NCI-H1092 treated with DMSO at 0.1 percent for 48 hours (cell line): ENCODE measurements at regions not wholly inside any gene's neighbourhood (a gene's known extent, or its start where the extent isn't known, plus 50 kb on each side); places are given as distances from the start of the nearest gene placed in this dataset.
A peak's percentile ranks its signal among the peaks of the same experiment; 100 is the strongest.

Experiments used
- DNase-seq: peaks from one replicate; lab custom pipeline; 2025; lab: John Stamatoyannopoulos, UW

GRCh38 chr12:5195691-5196090 lies 152.0 kb downstream of the KCNA5 start:
- no peak for DNase-seq

DNA sequence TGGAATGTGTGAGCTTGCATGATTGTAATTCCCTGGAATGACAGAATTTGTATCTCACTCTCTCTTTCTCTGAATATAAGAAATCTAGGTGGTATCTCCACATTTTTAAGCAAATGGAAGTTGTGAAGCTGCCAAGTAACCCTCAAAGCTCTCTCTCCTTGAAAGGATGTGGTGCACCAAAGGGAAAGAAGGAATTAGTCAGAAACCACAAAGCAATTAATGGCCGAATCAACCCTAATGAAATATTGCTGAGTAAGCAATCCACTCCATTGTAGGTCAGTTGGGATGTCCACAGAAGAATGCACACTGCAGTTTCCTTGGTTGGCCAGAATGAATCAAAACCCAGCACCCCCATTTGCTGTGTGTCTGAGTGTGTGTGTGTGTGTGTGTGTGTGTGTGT lies 153.5 kb downstream of the KCNA5 start:
- DNase-seq: no peak

DNA sequence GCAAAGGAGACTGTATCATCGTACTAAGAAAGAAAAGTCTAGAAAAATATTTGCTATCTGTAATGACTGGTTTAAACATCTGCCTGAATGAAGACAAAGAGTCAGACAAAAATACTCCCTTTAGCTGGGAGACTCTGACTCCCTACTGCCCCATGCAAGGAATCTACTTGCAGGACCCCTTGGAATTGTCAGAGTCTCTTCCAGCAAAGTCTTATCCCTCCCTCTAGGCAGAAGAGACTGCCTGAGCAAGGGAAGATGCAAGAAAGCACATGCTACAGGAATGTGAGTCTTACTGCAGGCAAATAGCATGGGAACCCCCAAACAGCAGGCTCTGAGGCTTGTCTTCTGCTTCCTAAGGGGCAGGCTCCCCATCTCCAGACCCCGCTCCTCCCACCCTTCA lies 154.0 kb downstream of the KCNA5 start:
- no peak for DNase-seq

- DNase-seq: peak; percentile 55
These were observed 156.8 kb downstream of the KCNA5 start for GRCh38 chr12:5200278-5201087.

GRCh38 chr12:5201554-5202218 lies 158.0 kb downstream of the KCNA5 start:
- no peak for DNase-seq

GRCh38 chr12:5203274-5203673 lies 159.6 kb downstream of the KCNA5 start:
- DNase-seq: no peak

DNA sequence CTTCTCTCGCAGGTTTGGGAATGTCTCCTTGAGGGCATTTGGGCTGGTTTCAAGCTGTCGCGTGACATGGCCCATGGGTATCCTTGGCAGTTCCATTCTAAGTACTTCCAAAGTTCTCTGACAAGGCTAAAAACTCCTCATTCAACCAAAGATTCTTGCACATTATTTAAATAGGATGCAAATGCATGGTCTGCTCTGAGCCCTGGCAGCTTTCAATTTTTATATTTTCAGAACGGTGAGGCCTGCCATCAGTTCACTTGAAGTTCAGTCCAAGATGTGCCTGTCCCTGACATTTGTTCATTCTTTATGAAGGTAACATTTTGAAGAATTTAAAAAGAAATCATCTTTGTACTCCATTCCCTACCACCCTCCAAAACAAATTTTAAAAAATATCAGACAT lies 160.0 kb downstream of the KCNA5 start:
- DNase-seq: no peak

DNA sequence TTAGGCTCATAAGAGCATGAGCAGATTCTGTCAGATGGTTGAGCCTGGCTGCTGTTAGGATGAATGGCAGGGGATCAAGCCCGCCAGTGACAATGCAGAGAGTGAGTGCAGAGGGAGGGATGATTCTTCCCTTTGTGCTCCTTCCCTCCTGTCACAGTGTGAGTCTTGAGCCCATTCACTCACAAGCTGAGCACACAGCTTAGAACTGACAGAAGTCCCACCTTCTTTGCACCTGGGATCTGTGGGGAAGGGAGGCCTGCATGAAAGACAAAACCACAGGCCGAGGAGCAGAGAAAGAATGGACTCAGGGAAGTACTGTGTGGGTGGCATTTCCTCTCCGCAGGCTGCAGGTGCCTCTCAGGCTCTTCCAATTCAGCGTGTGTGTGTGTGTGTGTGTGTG lies 160.6 kb downstream of the KCNA5 start:
- DNase-seq: no peak

GRCh38 chr12:5204831-5205230 lies 161.2 kb downstream of the KCNA5 start:
- DNase-seq: no peak

GRCh38 chr12:5206401-5207175 lies 162.9 kb downstream of the KCNA5 start:
- no peak for DNase-seq

GRCh38 chr12:5210179-5210922 lies 166.7 kb downstream of the KCNA5 start:
- no peak for DNase-seq

GRCh38 chr12:5210923-5211290 lies 167.2 kb downstream of the KCNA5 start:
- no peak for DNase-seq

DNA sequence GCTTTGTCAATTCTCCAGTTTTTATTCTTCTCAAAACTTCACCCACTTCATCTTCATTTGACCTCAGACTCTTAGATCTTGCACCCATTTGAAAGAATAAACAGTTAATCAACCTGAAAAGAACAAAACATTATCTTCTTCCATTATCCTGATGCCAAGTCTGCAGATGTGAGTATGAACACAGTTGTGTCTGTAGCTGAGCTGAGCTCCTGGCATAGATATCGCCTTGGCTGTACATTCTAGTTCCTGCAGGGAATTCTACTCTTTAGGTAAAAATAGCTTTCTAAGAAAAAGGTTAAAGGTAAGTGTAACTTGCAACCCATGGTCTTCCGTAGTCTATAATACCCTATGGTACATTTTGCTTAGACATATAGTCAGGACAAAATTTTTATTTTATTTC lies 169.7 kb downstream of the KCNA5 start:
- no peak for DNase-seq

- DNase-seq: no peak
These were observed 170.3 kb downstream of the KCNA5 start for GRCh38 chr12:5213990-5214389.

DNA sequence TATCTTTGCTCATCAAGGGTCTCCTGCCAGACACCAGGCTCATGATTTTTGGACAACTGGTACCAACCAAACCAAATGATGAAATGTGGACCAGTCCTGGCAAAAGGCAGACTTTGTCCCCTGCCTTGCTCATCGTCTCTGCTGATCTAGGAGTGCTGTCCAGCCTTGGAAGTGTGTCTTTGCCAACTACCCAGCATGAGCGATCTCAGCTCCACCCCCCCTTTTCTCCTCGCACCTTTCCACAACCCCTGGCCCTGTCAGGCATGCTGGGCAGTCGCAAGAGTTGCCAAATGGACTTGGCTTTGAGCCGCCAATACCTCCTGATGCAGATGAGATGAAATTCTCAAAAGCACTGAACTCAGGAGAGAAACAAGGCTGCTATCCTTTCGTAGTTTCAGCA lies 174.3 kb downstream of the KCNA5 start:
- DNase-seq: no peak

GRCh38 chr12:5220099-5220498 lies 176.4 kb downstream of the KCNA5 start:
- no peak for DNase-seq

- no peak for DNase-seq
These were observed 177.2 kb downstream of the KCNA5 start for GRCh38 chr12:5220835-5221234.

DNA sequence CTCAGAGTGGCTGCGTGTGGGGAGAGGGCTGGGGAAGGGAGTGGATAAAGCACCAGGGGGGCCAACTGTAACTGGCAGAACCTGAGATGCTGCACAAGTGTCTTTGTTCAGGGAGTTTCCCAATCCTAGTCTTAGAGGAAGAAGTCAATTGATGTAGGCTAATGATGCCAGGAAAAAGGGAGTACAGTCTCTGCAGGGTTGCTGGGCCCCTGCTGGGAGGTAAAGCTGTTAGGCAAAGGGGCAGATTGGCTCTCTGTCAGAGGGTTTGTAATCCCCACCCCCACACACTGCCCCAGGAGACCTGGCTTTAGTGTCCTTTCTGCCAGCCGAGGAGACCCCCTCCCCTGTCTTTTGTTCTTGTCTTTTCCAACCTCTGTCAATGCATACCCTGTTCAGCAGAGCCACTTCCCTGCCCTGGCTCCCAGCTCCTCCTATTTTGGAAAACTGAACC lies 178.4 kb downstream of the KCNA5 start:
- DNase-seq: peak; percentile 26

DNA sequence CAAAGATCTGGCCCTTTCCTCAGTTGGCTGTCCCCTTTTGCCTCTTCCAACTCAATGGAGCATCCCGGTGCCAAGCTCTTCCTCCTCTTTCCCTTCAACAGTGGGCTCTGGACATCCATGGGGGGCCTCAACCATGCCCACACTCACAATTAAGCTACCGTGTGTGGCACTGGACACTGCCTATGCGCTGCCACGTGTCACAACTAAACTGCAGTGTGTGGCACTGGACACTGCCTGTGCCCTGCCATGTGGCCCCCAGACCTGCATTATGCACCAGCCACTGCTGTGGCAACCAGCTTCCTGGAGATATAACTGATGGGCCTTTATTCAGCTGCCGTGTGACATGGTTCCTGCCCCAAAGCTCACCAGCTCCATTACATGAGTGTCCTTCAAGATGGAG lies 179.1 kb downstream of the KCNA5 start:
- DNase-seq: no peak

DNA sequence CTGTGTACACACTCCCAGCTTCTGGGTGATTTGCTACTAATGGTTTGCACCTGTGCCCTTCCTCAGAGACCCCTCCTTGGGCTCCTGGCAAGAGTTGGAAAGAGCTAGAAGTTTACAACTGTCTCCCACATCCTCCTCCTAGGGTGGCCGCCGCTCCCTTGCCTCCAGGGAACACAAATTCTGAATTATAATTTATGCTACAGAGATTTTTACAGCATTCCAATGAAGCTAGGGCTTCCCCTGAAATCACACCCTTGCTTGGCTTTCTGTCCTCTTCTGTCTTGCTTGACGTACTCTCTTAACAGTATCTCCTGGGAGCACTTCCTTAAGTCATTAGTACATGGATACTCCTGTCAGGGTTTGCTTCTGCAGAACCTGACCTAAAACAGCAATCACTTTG lies 180.2 kb downstream of the KCNA5 start:
- no peak for DNase-seq

- no peak for DNase-seq
These were observed 182.9 kb downstream of the KCNA5 start for GRCh38 chr12:5226581-5226980.

DNA sequence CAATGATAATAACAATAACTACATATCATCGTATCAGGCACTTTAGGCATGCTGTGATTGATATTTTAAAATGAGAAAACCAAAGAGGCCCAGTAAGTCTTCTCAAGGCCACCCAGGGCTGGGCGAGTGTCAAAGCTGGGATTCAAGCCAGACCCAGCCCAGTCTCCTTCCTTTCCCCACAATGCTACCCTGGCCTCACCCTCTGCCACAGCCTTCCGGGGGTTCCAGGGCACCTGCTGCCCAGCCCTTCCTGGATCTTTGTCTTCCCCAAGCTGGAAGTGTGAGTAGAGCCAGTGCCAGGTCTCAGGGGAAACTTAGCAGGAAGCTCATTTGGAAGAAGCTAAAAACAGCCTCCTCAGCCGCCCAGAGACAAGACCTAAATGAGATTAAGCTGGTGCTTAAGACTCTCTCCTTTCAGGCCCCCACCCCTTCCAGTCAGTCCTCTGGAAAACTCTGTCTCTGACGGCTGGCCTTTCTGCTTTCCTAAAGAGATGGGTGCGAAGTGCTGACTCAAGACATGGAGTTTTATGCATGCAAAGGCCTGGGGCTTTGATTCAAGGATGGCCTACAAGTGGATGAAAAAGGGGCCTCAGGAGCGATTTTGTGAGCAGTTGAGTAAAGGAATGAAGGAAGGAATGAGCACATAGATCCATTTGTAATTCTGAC lies 184.2 kb downstream of the KCNA5 start:
- no peak for DNase-seq
